ENCODE measurements at regions not wholly inside any gene's neighbourhood (a gene's known extent, or its start where the extent isn't known, plus 50 kb on each side); places are given as distances from the start of the nearest gene placed in this dataset.

DNA sequence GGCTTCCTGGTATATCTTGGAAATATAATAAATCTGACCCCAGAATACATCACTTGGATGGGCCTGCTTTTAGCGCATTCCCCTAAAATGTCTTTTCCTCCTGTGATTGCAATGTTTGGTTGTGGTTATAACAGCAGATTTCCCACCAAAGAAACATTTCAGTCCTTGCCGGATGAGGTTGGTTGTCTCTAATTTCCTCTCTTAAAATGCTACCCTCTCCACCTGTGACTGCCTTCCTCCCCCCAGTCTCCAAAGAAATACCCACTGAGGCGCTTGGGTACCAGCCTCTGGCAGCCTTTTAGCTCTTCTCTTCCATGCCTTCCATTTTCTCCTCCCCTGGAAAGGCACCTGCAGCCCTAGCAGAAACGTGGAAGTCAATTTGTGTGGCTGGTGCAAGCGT lies 102.1 kb upstream of the SIX3 start:
- TF ChIP-seq, protein P1, sequence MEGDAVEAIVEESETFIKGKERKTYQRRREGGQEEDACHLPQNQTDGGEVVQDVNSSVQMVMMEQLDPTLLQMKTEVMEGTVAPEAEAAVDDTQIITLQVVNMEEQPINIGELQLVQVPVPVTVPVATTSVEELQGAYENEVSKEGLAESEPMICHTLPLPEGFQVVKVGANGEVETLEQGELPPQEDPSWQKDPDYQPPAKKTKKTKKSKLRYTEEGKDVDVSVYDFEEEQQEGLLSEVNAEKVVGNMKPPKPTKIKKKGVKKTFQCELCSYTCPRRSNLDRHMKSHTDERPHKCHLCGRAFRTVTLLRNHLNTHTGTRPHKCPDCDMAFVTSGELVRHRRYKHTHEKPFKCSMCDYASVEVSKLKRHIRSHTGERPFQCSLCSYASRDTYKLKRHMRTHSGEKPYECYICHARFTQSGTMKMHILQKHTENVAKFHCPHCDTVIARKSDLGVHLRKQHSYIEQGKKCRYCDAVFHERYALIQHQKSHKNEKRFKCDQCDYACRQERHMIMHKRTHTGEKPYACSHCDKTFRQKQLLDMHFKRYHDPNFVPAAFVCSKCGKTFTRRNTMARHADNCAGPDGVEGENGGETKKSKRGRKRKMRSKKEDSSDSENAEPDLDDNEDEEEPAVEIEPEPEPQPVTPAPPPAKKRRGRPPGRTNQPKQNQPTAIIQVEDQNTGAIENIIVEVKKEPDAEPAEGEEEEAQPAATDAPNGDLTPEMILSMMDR (IDR thresholded peaks at IDR 0.05): no peak
- no peak for TF ChIP-seq POLR2A (IDR thresholded peaks at IDR 0.05)

Measured in lower leg skin (tissue), 3 donors.